ENCODE measurements at regions not wholly inside any gene's neighbourhood (a gene's known extent, or its start where the extent isn't known, plus 50 kb on each side); places are given as distances from the start of the nearest gene placed in this dataset.

- no peak for TF ChIP-seq CTCF (conservative IDR thresholded peaks at IDR 0.05)
- no peaks in the 10 kb centered on the region for H3K4me1 Mint-ChIP-seq
- H3K36me3 Mint-ChIP-seq (ENCODE audit: low read depth): peaks cover 5% of the 10 kb centered on the region
- no peak overlapping the region for H3K27ac Mint-ChIP-seq (ENCODE audit: unreplicated experiment)
- peaks cover 10% of the 10 kb centered on the region for H3K9me3 Mint-ChIP-seq
- DNase-seq (ENCODE audit: low read depth, low spot score): no peak
- H3K27me3 Mint-ChIP-seq (ENCODE audit: low read depth): peaks cover 8% of the 10 kb centered on the region
- H3K4me3 Mint-ChIP-seq: no peak overlapping the region
Observed at GRCh38 chr12:33012226-33012625, 115.6 kb upstream of the PKP2 start.

- DNase-seq (ENCODE audit: low read depth, low spot score): no peak
- Mint-ChIP-seq H3K4me1 (no peaks in the 10 kb centered on the region), H3K27me3 (ENCODE audit: low read depth) (peaks cover 8% of the 10 kb centered on the region), H3K36me3 (ENCODE audit: low read depth) (no peaks in the 10 kb centered on the region), H3K27ac (ENCODE audit: unreplicated experiment) (no peak overlapping the region), H3K4me3 (no peak overlapping the region), H3K9me3 (no peaks in the 10 kb centered on the region)
- TF ChIP-seq CTCF (conservative IDR thresholded peaks at IDR 0.05): no peak
Observed at GRCh38 chr12:33006106-33006505, 109.5 kb upstream of the PKP2 start.

- Mint-ChIP-seq H3K9me3 (no peaks in the 10 kb centered on the region), H3K36me3 (ENCODE audit: low read depth) (no peaks in the 10 kb centered on the region), H3K27me3 (ENCODE audit: low read depth) (no peaks in the 10 kb centered on the region), H3K27ac (ENCODE audit: unreplicated experiment) (no peak overlapping the region), H3K4me1 (no peaks in the 10 kb centered on the region), H3K4me3 (no peak overlapping the region)
- no peak for TF ChIP-seq CTCF (conservative IDR thresholded peaks at IDR 0.05)
- no peak for DNase-seq (ENCODE audit: low read depth, low spot score)
Observed at GRCh38 chr12:33000016-33000415, 103.4 kb upstream of the PKP2 start.

GRCh38 chr12:32997471-32997870, 100.9 kb upstream of the PKP2 start:
- Mint-ChIP-seq H3K4me1 (peaks cover 8% of the 10 kb centered on the region), H3K27ac (ENCODE audit: unreplicated experiment) (no peak overlapping the region)

GRCh38 chr12:32995623-32996022, 99.0 kb upstream of the PKP2 start:
- H3K9me3 Mint-ChIP-seq: no peaks in the 10 kb centered on the region
- DNase-seq (ENCODE audit: low read depth, low spot score): no peak
- H3K27ac Mint-ChIP-seq (ENCODE audit: unreplicated experiment): no peak overlapping the region
- H3K27me3 Mint-ChIP-seq (ENCODE audit: low read depth): no peaks in the 10 kb centered on the region
- H3K4me3 Mint-ChIP-seq: no peak overlapping the region
- no peak for TF ChIP-seq CTCF (conservative IDR thresholded peaks at IDR 0.05)
- peaks cover 8% of the 10 kb centered on the region for H3K4me1 Mint-ChIP-seq
- H3K36me3 Mint-ChIP-seq (ENCODE audit: low read depth): no peaks in the 10 kb centered on the region

More at GRCh38 chr12:32997471-32997870, 100.9 kb upstream of the PKP2 start:
- Mint-ChIP-seq H3K4me3 (no peak overlapping the region), H3K36me3 (ENCODE audit: low read depth) (no peaks in the 10 kb centered on the region), H3K9me3 (no peaks in the 10 kb centered on the region), H3K27me3 (ENCODE audit: low read depth) (no peaks in the 10 kb centered on the region)
- TF ChIP-seq CTCF (conservative IDR thresholded peaks at IDR 0.05): no peak
- DNase-seq (ENCODE audit: low read depth, low spot score): no peak

GRCh38 chr12:32993404-32993803, 96.8 kb upstream of the PKP2 start:
- H3K36me3 Mint-ChIP-seq (ENCODE audit: low read depth): no peaks in the 10 kb centered on the region

More at GRCh38 chr12:32993404-32993803, 96.8 kb upstream of the PKP2 start:
- Mint-ChIP-seq H3K27ac (ENCODE audit: unreplicated experiment) (no peak overlapping the region), H3K9me3 (no peaks in the 10 kb centered on the region), H3K27me3 (ENCODE audit: low read depth) (no peaks in the 10 kb centered on the region), H3K4me1 (peaks cover 16% of the 10 kb centered on the region), H3K4me3 (no peak overlapping the region)
- no peak for TF ChIP-seq CTCF (conservative IDR thresholded peaks at IDR 0.05)
- DNase-seq (ENCODE audit: low read depth, low spot score): no peak
